ENCODE measurements at regions not wholly inside any gene's neighbourhood (a gene's known extent, or its start where the extent isn't known, plus 50 kb on each side); places are given as distances from the start of the nearest gene placed in this dataset.

- DNase-seq, result no peak
These were observed 71.0 kb downstream of the TMPRSS5 start for GRCh38 chr11:113634940-113635575.

- no peak for DNase-seq
These were observed 73.1 kb downstream of the TMPRSS5 start for GRCh38 chr11:113632981-113633380.

- DNase-seq, result no peak
These were observed 76.5 kb downstream of the TMPRSS5 start for GRCh38 chr11:113629562-113629961.

DNA sequence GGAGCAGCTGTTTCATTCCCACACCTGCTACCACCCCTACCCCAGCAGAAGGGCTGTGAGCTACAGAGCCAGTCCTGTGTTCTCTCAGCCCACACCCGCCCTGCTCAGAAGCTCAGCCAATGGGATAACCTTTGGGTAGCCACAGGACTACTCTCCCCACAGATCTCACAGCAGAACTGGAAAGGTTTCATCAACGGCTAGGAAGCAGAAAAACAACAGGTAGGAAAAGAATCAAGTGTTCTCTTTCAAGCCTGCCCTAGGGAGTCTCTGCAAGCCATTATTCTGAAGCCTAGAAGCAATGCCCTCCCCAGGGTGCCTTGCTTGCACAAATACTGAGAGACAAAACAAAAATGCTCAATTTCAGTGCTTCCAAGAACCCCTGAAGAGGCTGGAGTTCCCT is 77.2 kb downstream of the TMPRSS5 start:
- no peak for DNase-seq

DNA sequence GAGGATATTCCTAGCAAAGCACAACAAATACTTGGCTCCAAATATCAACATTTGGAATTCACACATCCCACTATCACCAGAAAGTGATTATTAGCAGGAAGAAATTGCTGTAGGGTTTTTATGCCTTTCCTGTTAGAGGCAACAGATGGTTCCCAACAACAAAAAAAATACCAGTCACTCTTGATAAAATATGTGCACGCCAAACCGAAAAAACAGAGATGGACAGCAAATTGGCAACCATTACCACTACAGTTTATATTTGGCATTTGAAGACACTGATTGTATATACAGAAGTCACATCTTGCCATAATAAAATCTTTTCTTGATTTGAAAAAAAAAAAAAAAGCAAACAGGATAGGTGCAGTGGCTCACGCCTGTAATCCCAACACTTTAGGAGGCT is 78.2 kb downstream of the TMPRSS5 start:
- DNase-seq, result no peak

DNA sequence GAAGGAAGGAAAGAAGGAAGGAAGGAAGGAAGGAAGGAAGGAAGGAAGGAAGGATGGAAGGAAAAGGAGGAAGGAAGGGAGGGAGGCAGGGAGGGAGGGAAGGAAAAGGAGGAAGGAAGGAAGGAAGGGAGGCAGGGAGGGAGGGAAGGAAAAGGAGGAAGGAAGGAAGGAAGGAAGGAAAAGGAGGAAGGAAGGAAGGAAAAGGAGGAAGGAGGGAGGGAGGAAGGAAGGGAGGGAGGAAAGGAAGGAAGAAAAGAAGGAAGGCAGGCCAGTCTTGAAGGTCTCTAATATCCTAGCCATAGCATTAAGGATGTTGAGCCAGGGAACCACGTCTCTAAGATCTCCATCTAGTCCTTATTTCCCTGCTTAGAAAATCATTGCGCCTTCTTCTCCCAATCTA is 78.8 kb downstream of the TMPRSS5 start:
- no peak for DNase-seq

DNA sequence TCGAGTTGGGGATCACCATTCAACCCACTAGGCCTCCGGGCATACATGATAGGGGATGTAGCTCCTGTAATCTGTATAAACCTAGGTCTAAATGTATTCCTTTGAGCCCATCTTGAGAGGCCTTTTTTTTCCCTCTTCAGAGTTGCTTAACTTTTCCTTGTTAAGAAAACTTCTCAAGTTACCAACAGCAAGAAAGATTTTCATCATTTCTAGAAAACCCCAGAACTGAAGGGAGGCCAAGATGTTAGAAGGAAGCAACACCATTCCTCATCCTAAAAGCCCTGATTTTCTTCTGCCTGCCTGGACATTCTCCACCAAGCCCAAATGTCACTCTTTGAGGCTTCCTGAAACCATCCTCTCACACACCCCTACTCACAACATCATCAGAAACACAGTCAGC is 79.4 kb downstream of the TMPRSS5 start:
- no peak for DNase-seq

DNA sequence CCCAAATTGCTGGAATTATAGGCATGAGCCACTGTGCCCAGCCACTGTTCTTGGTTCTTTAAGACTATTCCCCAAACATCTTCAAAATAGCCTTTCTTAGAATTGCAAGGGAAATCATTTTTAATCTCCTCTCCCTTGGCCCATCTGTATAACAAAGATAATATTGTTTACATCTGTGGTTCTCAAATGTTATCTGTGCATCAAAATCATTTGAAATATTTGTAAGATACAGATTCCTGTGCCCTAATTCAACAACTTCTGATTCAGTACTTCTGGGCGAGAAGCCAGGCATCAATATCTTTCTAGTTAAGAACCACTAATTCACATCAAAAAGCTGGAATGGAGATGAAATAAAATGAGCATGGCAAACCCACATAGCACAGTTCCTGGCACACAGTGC is 83.0 kb downstream of the TMPRSS5 start:
- DNase-seq, result no peak

DNA sequence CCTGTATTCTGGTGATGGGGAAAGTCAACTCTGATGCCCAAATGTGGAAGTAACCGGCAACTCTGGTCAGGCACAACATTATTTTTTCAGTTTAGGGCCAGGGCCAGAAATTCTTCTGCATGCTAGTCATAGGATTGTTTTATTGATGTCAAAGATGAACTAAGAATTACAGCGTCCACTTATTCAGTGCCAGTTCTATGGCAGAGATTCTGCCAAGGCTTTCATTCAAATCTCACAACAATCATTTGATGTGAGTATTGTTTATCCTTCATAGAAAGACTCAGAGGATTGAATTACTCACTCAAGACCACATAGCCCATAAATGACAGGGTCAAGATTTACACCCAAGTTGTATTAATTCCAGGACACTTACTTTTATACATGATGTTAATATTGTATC is 87.7 kb downstream of the TMPRSS5 start:
- DNase-seq, result no peak

DNA sequence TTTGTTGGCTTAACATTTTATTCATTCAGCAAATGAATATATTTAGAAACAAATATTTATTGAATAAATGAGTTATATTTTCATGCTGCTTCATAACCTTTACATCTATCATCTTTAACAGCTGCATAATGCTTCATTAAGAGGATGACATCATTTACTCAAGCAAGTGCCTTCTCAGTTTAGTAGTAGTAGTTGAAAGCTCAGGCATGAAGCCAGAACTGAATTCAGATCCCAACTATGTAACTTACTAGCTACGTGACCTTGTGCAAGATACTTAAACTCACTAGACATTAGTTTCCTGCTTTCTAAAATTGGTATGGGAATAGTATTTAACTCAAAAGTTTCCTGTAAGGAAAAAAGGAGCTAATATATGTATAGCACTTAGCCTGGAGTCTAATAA is 90.3 kb downstream of the TMPRSS5 start:
- DNase-seq, result no peak

GRCh38 chr11:113615098-113615497 is 91.0 kb downstream of the TMPRSS5 start:
- DNase-seq, result peak; percentile 69

DNA sequence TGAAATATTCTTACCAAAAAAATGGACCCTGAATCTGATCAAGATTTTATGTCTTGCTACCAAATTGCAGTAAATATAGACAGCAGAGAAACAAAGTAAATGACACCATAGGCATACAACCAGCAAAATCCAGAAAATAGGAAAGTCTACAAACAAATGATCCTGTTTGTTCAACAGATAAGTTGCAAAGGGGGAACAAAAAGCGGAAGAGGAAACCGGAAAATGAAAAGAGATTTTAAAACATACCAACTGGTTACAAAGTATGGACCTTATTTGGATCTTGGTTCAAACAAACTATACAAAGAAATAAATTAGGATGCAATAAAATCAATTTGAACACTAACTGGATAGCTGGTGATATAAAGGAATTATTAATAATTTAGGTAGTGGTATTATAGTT is 92.0 kb downstream of the TMPRSS5 start:
- no peak for DNase-seq

GRCh38 chr11:113613619-113614018 is 92.5 kb downstream of the TMPRSS5 start:
- no peak for DNase-seq

- no peak for DNase-seq
These were observed 101.9 kb downstream of the TMPRSS5 start for GRCh38 chr11:113604186-113604585.

DNA sequence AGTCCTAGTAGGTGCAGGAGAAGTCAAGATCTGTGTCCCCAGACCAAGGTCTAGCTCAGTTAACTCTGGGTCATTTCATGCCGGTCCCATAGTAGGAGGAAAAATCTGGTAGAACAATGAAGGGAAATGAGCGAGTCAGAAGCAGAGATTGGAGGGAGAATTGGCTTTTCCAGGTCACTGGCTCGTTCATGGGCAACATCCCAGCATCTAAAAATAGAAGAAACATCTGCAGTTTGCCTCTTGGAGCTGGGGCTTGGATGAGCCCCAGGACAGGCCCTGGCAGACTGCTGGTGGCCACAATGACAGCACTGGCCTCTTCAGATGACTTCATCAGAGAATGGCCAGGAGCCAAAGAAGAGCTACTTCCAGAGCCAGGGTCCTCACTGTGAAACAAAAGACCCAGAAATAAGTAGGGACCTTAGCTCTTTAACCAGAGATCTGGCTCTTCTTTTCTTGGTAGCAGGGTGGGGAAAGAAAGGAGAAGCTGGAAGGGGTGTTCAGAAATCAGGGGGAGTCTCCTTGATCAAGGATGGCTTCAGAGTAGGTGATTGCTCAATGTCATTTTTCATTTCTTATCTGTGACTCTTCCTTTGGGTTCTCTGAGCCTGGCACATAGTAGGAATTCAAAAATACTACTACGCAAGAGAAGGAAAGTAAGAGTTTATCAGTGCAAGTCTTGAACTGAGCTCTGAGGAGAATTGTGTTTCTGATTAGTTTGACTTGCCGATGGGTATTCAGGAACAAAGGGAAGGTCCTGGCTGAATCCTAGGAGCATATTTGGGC is 102.6 kb downstream of the TMPRSS5 start:
- peak; percentile 34 for DNase-seq

DNA sequence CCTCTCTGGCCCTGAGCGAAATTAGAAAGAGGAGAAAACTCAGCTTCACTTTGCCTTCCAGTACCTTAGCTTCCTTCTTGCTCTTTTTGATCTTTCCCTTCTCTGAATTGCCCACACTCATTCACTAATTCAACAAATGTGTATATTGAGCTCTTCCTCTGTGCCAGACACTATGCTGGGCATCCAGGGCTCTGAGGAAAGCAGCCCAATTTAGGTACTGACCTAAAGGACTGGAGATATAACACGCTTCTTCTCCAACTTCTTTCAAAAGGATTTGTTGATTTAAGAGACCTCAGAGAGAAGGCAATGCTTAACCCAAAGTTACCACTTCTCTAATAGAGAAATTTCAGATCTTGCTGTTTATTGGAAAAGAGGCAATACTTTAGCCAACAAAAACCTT is 103.6 kb downstream of the TMPRSS5 start:
- no peak for DNase-seq

DNA sequence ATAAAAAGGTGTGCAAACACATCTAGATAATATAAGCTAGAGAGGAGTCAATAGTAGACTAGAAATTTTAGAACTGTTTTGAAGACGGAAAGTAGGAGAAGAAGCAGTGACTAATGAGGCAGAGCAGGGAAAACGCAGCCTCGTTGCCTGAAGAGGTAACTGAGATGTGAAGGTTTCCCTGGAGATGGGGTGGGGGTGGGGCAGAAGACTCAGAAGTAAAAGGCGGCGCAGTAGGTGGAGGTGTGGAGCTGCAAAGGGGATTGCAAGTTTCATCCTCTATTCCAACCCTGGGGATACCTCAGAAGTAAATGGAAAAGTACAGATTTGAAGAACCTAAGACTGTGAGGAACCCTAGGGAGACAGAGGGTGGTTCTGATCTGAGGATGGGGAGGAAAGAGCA is 109.5 kb downstream of the TMPRSS5 start:
- DNase-seq, result no peak

DNA sequence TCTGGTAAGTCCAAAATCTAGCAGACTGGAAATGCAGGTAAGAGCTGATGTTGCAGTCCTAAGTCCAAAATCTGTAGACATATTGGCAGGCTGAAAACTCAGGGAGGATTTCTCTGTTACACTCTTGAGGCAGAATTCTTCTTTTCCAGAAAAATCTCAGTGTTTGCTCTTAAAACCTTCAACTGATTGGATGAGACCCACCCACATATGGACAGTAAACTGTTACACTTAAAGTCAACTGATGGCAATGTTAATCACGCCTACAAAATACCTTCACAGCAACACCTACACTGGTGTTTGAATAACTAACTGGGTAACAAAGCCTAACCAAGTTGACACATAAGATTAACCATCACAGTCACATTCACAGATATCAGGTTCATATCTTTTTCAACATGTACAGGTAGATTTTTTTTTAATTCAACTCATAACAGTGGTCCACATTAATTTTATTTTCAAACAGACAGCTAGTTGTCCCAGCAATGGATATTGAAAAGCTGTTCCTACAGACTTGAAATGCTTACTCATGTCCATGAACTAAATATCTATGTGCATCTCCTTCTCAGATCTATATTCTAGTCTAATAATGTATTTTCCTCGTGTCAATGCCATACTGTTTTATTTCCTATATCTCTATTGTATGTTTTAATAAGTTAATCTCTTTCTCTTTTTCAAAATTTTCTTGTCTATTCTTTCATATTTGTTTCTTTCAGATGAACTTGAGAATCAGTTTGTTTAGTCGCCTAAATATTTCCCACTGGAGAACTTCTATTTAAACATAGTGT is 110.1 kb downstream of the TMPRSS5 start:
- DNase-seq, result no peak

GRCh38 chr11:113593698-113594308 is 112.3 kb downstream of the TMPRSS5 start:
- DNase-seq, result no peak

DNA sequence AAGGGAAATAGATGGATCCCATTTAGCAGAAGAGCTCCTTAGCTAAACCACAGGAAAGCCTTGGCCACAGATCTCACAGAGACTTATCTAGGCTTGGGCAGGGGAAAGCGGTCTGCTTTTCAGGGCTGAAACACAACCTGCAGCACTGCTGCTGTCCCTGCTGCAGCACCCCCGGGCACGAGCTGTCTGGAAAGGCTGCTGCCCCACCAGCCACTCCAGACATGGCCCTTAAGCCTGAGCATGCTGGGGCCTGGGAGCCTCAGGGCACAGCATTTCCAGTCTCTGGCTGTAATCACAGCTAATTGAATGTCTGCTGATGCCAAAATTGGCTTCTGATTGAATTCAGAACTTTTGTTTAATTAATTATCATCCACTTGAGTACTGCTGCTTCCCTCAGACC is 115.0 kb downstream of the TMPRSS5 start:
- no peak for DNase-seq

DNA sequence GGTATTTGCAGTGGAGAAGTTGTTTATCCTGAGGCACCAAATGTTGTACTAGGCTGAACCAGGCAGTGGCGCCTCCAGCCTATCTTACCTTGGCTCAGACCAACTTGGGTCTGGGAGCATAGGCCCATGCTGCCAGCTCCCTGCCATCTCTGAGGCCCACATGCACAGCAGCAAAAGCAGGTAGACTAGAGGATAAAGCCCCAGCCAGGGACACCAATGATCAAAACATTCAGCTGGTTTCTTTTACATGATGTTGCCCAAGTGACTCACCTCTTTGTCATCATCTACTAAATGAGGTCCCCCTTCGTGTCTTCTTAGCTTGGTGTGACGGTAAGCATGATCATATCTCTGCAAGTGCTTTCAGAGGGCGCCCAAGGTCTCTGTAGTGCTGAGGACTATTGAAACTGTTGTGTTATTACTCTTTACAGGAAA is 112.1 kb upstream of the DRD2 start:
- DNase-seq, result peak; percentile 36

DNA sequence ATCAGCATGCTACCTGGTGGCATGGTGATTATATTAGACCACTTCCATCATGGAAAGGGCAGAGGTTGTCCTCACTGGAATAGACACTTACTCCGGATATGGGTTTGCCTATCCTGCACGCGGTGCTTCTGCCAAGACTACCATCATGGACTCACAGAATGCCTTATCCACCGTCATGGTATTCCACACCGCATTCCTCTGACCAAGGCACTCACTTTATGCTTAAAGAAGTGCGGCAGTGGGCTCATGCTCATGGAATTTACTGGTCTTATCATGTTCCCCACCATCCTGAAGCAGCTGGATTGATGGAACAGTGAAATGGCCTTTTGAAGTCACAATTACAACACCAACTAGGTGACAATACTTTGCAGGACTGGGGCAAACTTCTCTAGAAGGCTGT is 109.2 kb upstream of the DRD2 start:
- DNase-seq, result no peak

DNA sequence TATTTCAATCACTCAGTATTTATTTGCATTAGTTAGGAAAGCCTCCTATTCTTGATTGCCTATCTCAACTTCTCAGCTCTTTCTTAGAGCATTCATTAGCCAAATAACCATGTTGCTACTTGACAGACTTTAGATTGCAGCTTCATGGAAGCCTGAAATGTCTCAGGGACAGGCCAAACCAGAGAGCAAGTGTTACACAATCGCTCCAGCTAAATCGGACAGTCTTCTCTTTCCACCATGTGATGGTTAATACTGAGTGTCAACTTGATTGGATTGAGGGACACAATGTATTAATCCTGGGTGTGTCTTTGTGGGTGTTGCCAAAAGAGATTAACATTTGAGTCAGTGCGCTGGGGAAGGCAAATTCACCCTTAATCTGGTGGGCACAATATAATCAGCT is 106.5 kb upstream of the DRD2 start:
- DNase-seq, result no peak

All from DMS53 (cell line).